Lower lobe of right lung (tissue), 2 donors: ENCODE measurements at regions not wholly inside any gene's neighbourhood (a gene's known extent, or its start where the extent isn't known, plus 50 kb on each side); places are given as distances from the start of the nearest gene placed in this dataset.

Source experiments
- ATAC-seq, 2 donors: fragments of 200-7000 bp; cut with Tn5 transposase; one replicate each; pipeline ENCODE4 v1.9.1; 2020 to 2022; ENCODE audit warnings: mild to moderate bottlenecking in 2 of 2, moderate library complexity in 2 of 2
- DNase-seq: peaks from one replicate; pipeline ENCODE4 v3.0.0-alpha.2; 2020
- H3K27ac ChIP-seq: fragments of 200-600 bp; one replicate; pipeline ENCODE4 v1.8.0; 2022
- H3K27me3 ChIP-seq: fragments of 200-600 bp; one replicate; pipeline ENCODE4 v1.8.0; 2022; ENCODE audit warnings: low read depth
- H3K36me3 ChIP-seq: fragments of 200-600 bp; one replicate; pipeline ENCODE4 v1.8.0; 2022; ENCODE audit warnings: mild to moderate bottlenecking
- H3K4me1 ChIP-seq: fragments of 200-600 bp; one replicate; pipeline ENCODE4 v1.8.0; 2022
- H3K4me3 ChIP-seq: fragments of 200-600 bp; one replicate; pipeline ENCODE4 v1.8.0; 2022; ENCODE audit warnings: mild to moderate bottlenecking
- H3K9me3 ChIP-seq: fragments of 200-600 bp; one replicate; pipeline ENCODE4 v1.8.0; 2022
- intact Hi-C: fragments of 100-400 bp; cut with DNase I; formaldehyde crosslinking; loops from one replicate; pipeline ENCODE4 v1.11.0; 2022
- TF ChIP-seq, protein P1 (sequence below): fragments of 200-600 bp; IDR thresholded peaks from one replicate; pipeline ENCODE4 v1.8.0; 2022; ENCODE audit warnings: antibody characterized with exemption, mild to moderate bottlenecking
- donor health status: DM: no; HTN: yes; CAD: no; lungs with severe emphysema.

DNA sequence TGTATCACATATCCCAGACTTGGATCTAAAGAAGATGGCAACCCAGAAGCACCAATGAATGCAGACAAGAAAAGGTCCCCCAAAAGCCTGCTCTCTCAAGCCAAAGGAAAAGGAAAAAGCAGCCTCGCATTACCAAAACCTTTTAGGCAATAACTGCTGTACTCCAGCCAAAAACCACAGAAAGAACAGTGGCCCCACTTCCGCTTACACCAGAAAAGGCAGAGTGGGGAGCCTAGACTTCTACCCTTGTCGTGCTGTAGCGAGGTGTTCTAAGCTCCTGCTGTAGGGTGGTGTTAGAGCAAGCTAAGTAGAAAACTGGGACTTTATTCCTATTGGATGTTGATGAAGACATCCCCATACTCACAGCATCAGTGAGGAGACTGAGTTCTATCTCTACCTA lies 244.0 kb upstream of the RXFP2 start:
- Histone ChIP-seq H3K27me3 (no peaks in the 10 kb centered on the region), H3K4me1 (no peaks in the 10 kb centered on the region), H3K36me3 (no peaks in the 10 kb centered on the region), H3K9me3 (peaks cover 2% of the 10 kb centered on the region), H3K4me3 (no peak overlapping the region), H3K27ac (no peak overlapping the region)
- intact Hi-C loops, result no loop called here
- TF ChIP-seq, protein P1, sequence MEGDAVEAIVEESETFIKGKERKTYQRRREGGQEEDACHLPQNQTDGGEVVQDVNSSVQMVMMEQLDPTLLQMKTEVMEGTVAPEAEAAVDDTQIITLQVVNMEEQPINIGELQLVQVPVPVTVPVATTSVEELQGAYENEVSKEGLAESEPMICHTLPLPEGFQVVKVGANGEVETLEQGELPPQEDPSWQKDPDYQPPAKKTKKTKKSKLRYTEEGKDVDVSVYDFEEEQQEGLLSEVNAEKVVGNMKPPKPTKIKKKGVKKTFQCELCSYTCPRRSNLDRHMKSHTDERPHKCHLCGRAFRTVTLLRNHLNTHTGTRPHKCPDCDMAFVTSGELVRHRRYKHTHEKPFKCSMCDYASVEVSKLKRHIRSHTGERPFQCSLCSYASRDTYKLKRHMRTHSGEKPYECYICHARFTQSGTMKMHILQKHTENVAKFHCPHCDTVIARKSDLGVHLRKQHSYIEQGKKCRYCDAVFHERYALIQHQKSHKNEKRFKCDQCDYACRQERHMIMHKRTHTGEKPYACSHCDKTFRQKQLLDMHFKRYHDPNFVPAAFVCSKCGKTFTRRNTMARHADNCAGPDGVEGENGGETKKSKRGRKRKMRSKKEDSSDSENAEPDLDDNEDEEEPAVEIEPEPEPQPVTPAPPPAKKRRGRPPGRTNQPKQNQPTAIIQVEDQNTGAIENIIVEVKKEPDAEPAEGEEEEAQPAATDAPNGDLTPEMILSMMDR, result no peak
- ATAC-seq (no peak), DNase-seq (no peak)

DNA sequence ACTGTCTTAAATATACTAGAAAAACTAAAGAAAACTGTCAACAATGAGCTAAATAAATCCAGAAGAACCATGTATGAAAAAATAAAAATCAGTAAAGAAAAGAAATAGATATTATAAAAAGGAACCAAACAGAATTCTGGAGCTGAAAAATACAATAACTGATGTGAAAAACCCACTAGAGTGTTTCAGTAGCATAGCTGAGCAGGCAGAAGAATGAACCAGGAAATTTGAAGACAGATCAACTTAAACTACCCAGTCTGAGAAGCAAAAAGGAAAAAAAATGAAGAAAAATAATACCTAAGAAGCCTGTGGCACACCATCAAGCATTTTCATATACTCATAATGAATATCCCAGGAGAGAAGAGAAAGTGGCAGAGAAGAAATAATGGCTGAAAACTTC lies 240.1 kb upstream of the RXFP2 start:
- intact Hi-C loops, result no loop called here
- Histone ChIP-seq H3K4me3 (no peak overlapping the region), H3K27me3 (no peaks in the 10 kb centered on the region), H3K36me3 (no peaks in the 10 kb centered on the region), H3K4me1 (no peaks in the 10 kb centered on the region), H3K9me3 (peaks cover 2% of the 10 kb centered on the region), H3K27ac (no peak overlapping the region)
- TF ChIP-seq, protein P1, result no peak
- ATAC-seq (no peak), DNase-seq (no peak)

DNA sequence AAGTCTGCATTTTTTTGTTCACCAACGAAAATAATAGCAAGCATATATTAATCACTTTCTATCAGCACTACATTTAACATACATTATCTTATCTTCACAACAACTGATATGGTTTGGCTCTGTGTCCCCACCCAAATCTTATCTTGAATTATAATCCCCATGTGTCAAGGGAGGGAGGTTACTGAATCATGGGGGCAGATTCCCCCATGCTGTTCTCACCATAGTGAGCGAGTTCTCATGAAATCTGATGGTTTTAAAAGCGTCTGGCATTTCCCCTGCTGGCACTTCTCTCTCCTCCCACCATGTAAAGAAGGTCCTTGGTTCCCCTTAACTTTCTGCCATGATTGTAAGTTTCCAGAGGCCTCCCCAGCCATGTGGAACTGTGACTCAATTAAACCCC lies 235.7 kb upstream of the RXFP2 start:
- H3K4me3 ChIP-seq, result no peak overlapping the region
- TF ChIP-seq, protein P1, result no peak
- H3K36me3 ChIP-seq, result no peaks in the 10 kb centered on the region
- intact Hi-C loops, result no loop called here
- DNase-seq (no peak), ATAC-seq (no peak)
- H3K4me1 ChIP-seq, result no peaks in the 10 kb centered on the region
- H3K9me3 ChIP-seq, result peaks cover 2% of the 10 kb centered on the region
- H3K27me3 ChIP-seq, result no peaks in the 10 kb centered on the region
- H3K27ac ChIP-seq, result no peak overlapping the region

DNA sequence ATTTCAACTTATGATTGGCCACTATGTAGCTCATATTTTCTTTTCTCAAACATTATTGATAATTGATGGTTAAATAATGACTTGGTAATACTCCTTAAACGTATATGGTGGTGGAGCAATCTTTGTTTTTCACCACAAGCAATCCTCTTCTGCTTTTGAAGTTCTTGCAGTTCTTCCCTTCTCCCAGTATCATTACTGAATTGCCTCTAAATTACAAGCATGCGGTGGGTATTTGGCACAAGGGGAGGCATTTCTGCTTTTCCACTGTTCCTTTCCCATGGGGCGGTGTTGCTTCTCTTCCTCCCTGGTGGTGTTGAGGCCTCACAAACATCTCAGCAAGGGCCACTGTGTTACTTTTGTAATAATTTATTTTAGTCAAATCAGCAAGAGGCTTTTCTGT lies 234.4 kb upstream of the RXFP2 start:
- TF ChIP-seq, protein P1, result no peak
- ATAC-seq, result no peak
- DNase-seq, result no peak
- intact Hi-C loops, result no loop called here
- no peaks in the 10 kb centered on the region for H3K36me3 ChIP-seq
- no peak overlapping the region for H3K27ac ChIP-seq
- peaks cover 2% of the 10 kb centered on the region for H3K9me3 ChIP-seq
- no peaks in the 10 kb centered on the region for H3K27me3 ChIP-seq
- no peak overlapping the region for H3K4me3 ChIP-seq
- no peaks in the 10 kb centered on the region for H3K4me1 ChIP-seq

DNA sequence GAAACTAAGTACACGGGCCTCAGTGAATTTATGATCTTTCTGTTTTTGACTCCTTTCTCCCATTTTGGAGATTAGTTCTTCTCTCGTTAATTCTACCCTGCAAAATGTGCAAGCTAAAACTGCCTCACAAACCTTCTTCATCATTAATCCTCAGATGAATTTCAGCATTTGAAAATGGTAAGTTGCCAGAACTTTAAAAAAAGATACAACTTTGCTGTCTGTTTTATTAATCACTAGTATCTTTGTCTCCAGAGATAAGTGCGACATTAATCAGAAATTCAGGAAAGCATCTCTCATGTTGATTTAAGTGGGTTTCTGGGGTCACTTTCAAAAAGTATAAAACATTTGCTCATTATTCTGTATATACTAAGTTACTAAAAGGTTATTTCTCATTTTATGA lies 227.0 kb upstream of the RXFP2 start:
- TF ChIP-seq, protein P1, result no peak
- ATAC-seq (no peak), DNase-seq (no peak)
- Histone ChIP-seq H3K36me3 (no peaks in the 10 kb centered on the region), H3K27ac (no peak overlapping the region), H3K4me3 (no peak overlapping the region), H3K4me1 (no peaks in the 10 kb centered on the region), H3K9me3 (no peaks in the 10 kb centered on the region), H3K27me3 (no peaks in the 10 kb centered on the region)
- intact Hi-C loops, result no loop called here

DNA sequence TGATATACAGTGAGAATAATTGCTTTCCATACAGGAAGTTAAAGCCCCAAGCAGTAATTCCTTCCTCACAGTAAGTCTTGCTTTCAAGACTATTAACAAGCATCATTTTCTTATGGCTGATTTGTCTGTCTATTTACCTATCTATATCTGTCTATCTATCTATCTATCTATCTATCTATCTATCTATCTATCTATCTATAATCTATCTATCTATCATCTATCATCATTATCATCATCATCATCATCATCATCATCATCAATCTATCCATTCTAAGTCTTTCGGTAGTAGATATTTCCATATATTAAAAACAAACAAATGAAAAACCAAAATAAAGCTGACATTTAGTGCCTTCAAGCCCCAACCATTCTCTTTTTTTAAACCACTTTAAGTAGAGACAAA lies 224.4 kb upstream of the RXFP2 start:
- DNase-seq, result no peak
- Histone ChIP-seq H3K4me1 (no peaks in the 10 kb centered on the region), H3K9me3 (no peaks in the 10 kb centered on the region), H3K27me3 (no peaks in the 10 kb centered on the region), H3K4me3 (no peak overlapping the region), H3K36me3 (no peaks in the 10 kb centered on the region), H3K27ac (no peak overlapping the region)
- ATAC-seq, result no peak
- TF ChIP-seq, protein P1, result no peak
- intact Hi-C loops, result no loop called here
